Keratinocyte (primary cell): ENCODE measurements at regions not wholly inside any gene's neighbourhood (a gene's known extent, or its start where the extent isn't known, plus 50 kb on each side); places are given as distances from the start of the nearest gene placed in this dataset.

Experiments used
- DNase-seq: peaks from one replicate; pipeline ENCODE4 v3.0.0-alpha.2; 2011; ENCODE audit warnings: low read depth, missing footprints, low spot score
- FAIRE-seq: peaks from 2 replicates; lab custom pipeline; 2011; peaks lifted over from hg19 to GRCh38; lab: Jason Lieb, UNC
- H2AFZ ChIP-seq: 2 replicates; pipeline ENCODE4 v1.6.0; 2012; ENCODE audit warnings: low read length, control low read depth, inconsistent platforms; ENCODE audit not compliant: control insufficient read depth
- H3K27ac ChIP-seq: 2 replicates; pipeline ENCODE4 v1.5.1; 2011; ENCODE audit warnings: low read length; ENCODE audit not compliant: control insufficient read depth, insufficient read depth
- H3K27me3 ChIP-seq: 3 replicates; pipeline ENCODE4 v1.6.0; 2011; ENCODE audit warnings: low read length; ENCODE audit not compliant: control insufficient read depth, insufficient read depth; ENCODE audit errors: extremely low read depth
- H3K36me3 ChIP-seq, 2 experiments: 2 replicates in 1 of 2; 3 replicates in 1 of 2; pipeline ENCODE4 v1.5.1; 2011; ENCODE audit warnings: low read length in 2 of 2, mild to moderate bottlenecking in 1 of 2; ENCODE audit not compliant: control insufficient read depth in 2 of 2, insufficient read depth in 2 of 2; ENCODE audit errors: extremely low read depth in 1 of 2
- H3K4me1 ChIP-seq: 3 replicates; pipeline ENCODE4 v1.5.1; 2011; ENCODE audit warnings: low read length; ENCODE audit not compliant: control insufficient read depth, insufficient read depth; ENCODE audit errors: extremely low read depth
- H3K4me2 ChIP-seq: 3 replicates; pipeline ENCODE4 v1.6.0; 2011; ENCODE audit warnings: low read depth, low read length; ENCODE audit not compliant: control insufficient read depth, insufficient read depth; ENCODE audit errors: extremely low read depth
- H3K4me3 ChIP-seq, 3 experiments: fragments of 200-600 bp in 1 of 3; sonication (generic) in 1 of 3; 2 replicates in 2 of 3; 3 replicates in 1 of 3; pipeline ENCODE4 v1.5.1; 2011 to 2016; ENCODE audit warnings: low read length in 3 of 3, mild to moderate bottlenecking in 3 of 3, control low read depth in 2 of 3, inconsistent platforms in 1 of 3, low read depth in 1 of 3, mixed read lengths in 1 of 3, mixed run types in 1 of 3, moderate library complexity in 1 of 3; ENCODE audit not compliant: control insufficient read depth in 2 of 3, insufficient read depth in 2 of 3; ENCODE audit errors: extremely low read depth in 1 of 3
- H3K79me2 ChIP-seq: 2 replicates; pipeline ENCODE4 v1.6.0; 2012; ENCODE audit warnings: low read length; ENCODE audit not compliant: control insufficient read depth, insufficient read depth
- H3K9ac ChIP-seq: 3 replicates; pipeline ENCODE4 v1.6.0; 2011; ENCODE audit warnings: low read length; ENCODE audit not compliant: control insufficient read depth, insufficient read depth; ENCODE audit errors: extremely low read depth
- H3K9me1 ChIP-seq: 3 replicates; pipeline ENCODE4 v1.6.0; 2011; ENCODE audit warnings: low read length; ENCODE audit not compliant: control insufficient read depth, insufficient read depth; ENCODE audit errors: extremely low read depth
- H3K9me3 ChIP-seq: 2 replicates; pipeline ENCODE4 v1.5.1; 2012; ENCODE audit warnings: low read depth, low read length; ENCODE audit not compliant: control insufficient read depth
- H4K20me1 ChIP-seq: 3 replicates; pipeline ENCODE4 v1.6.0; 2011; ENCODE audit warnings: low read length; ENCODE audit not compliant: control insufficient read depth, insufficient read depth; ENCODE audit errors: extremely low read depth
- CTCF ChIP-seq, 3 experiments: IDR thresholded peaks in 1 of 3; conservative IDR thresholded peaks in 1 of 3; optimal IDR thresholded peaks in 1 of 3; 2 replicates in 2 of 3; 3 replicates in 1 of 3; pipeline versions ENCODE3 to v1.5.1; 2011; ENCODE audit warnings: low read length in 3 of 3, mild to moderate bottlenecking in 3 of 3, moderate library complexity in 2 of 3, control low read depth in 1 of 3, inconsistent platforms in 1 of 3; ENCODE audit not compliant: insufficient read depth in 2 of 3; ENCODE audit errors: extremely low read depth in 1 of 3
- EZH2 ChIP-seq: IDR thresholded peaks from one replicate; pipeline ENCODE4 v1.6.1; 2012; ENCODE audit warnings: inconsistent platforms, mild to moderate bottlenecking, low read length, moderate library complexity
- dilution Hi-C: fragments of 300-500 bp; cut with MboI; formaldehyde crosslinking; loops from one replicate; pipeline ENCODE4 v1.7.0; 2020; ENCODE audit warnings: low sequenced_read_pairs; ENCODE audit not compliant: extremely low pct_ligation_motif_present

GRCh38 chr4:181582595-181582994, 660.6 kb upstream of the TENM3 start:
- dilution Hi-C loops, result no loop called here
- TF ChIP-seq EZH2 (no peak), CTCF (optimal IDR thresholded peaks at IDR 0.05 in 1 of 3, IDR thresholded peaks at IDR 0.05 in 1 of 3, conservative IDR thresholded peaks at IDR 0.05 in 1 of 3; ENCODE audit: extremely low read depth in 1 of 3, insufficient read depth in 2 of 3, low read length in 3 of 3) (peak in 2 of 3 experiments; percentile 27 to 36)
- Histone ChIP-seq H3K9ac (no peak overlapping the region), H3K4me2 (no peak overlapping the region), H3K79me2 (no peaks in the 10 kb centered on the region), H2AFZ (no peak overlapping the region), H3K4me1 (no peaks in the 10 kb centered on the region), H3K9me1 (no peaks in the 10 kb centered on the region), H4K20me1 (no peaks in the 10 kb centered on the region), H3K27me3 (no peaks in the 10 kb centered on the region), H3K27ac (no peak overlapping the region), H3K4me3 (no peak overlapping the region), H3K36me3 (no peaks in the 10 kb centered on the region), H3K9me3 (no peaks in the 10 kb centered on the region)
- DNase-seq (no peak), FAIRE-seq (no peak)

DNA sequence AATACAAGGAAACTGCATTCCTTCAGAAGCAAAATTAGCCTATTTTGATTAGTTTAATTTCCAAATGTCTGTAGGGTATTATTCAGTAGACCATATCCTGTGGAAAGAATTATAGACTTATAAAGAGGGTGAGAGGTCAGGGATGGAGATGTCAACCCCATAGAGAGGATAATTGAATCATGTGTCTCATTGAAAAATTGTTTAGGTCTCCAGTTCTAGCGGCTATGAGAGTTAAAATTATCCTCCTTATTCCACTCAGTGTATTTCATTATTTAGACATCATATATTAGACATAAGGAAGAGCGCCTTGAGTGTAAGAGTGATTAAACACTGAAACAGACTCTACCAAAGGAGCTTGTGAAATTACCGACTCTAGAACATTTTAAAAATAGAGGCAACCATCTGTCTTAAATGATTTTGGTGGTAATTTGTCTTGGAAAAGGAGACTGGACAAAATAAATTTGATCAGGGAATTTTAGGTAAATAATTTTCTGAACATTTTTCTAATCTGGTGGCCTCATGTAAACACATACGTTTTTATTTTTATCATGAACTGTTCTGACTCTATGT, 654.4 kb upstream of the TENM3 start:
- H3K4me3 ChIP-seq, result no peak overlapping the region
- no peak overlapping the region for H3K4me2 ChIP-seq
- H3K9me3 ChIP-seq, result no peaks in the 10 kb centered on the region
- TF ChIP-seq CTCF (optimal IDR thresholded peaks at IDR 0.05 in 1 of 3, IDR thresholded peaks at IDR 0.05 in 1 of 3, conservative IDR thresholded peaks at IDR 0.05 in 1 of 3; ENCODE audit: extremely low read depth in 1 of 3, insufficient read depth in 2 of 3, low read length in 3 of 3) (no peak), EZH2 (no peak)
- no peaks in the 10 kb centered on the region for H3K36me3 ChIP-seq
- no peaks in the 10 kb centered on the region for H4K20me1 ChIP-seq
- H3K27me3 ChIP-seq, result no peaks in the 10 kb centered on the region
- no peak overlapping the region for H3K9ac ChIP-seq
- no peak overlapping the region for H2AFZ ChIP-seq
- no peaks in the 10 kb centered on the region for H3K79me2 ChIP-seq
- no peak for FAIRE-seq
- dilution Hi-C loops, result no loop called here
- no peaks in the 10 kb centered on the region for H3K4me1 ChIP-seq
- H3K27ac ChIP-seq, result no peak overlapping the region
- no peaks in the 10 kb centered on the region for H3K9me1 ChIP-seq
- no peak for DNase-seq
